GM19025 (cell line): ENCODE measurements at regions not wholly inside any gene's neighbourhood (a gene's known extent, or its start where the extent isn't known, plus 50 kb on each side); places are given as distances from the start of the nearest gene placed in this dataset.
"Not testable (repeated sequence)": the region's sequence is repeated elsewhere in the genome, so short reads cannot be mapped to it uniquely, and the experiment has no call there.

Source experiments
- ATAC-seq: cut with Tn5 transposase; IDR thresholded peaks from one replicate; pipeline ENCODE4 v1.9.1; 2021; ENCODE audit warnings: mild to moderate bottlenecking, low read depth, moderate library complexity; ENCODE audit not compliant: unreplicated experiment

DNA sequence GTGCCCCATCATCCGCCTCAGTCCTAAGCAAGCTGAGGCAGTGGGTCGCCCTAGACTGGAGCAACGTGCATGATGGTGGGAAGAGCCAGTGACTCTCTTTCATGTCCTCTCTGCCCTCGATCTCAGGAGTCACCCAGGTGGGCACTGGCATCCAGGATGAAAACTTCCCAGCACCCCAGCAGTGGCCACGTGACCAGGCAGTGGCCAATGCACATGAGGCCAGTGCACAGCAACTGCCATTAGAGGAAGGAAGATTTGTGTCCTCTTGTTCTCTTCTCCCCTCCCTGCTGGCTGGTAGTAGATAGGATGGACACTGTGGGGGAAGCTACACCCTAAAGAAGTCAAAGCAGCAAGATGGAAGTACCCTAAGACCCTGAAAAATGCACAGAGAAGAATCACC is 334.1 kb upstream of the SULF2 start:
- ATAC-seq, result not testable (repeated sequence)

DNA sequence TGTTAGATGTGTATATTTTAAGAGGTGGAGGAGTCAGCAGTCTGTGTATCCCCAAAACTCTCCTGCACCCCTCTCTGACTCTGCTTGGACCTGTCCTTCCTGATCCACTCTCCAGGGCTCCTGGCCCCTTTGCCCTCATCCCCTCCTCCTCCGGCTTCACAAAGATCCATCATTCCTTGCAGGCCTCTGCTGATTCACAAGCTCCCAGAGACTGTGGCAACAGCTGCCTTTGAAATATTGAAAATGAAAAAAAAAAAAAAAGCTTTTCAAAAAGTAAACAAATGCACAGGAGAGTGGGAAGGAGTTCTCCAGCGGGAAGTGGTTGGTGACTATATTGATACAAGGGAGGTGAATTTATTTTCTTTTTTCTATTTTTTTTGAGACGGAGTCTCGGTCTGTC is 330.2 kb upstream of the SULF2 start:
- ATAC-seq, result no peak

DNA sequence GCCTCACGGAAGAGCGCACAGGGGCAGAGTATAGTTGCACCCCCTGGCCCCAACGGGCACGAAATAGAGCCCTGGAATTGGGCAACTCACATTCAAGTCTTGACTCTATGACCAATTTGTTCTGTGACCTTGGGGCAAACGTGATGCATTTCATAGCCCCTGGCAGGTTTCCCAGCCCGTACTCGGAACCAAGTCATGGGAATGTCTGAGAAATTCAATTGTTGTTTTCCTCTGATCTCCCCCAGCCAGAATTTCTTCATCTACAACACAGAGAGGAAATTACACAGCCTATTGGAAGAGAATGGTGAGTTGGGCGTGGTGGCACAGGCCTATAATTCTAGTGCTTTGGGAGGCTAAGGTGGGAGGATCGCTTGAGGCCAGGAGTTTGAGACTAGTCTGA is 322.3 kb upstream of the SULF2 start:
- ATAC-seq, result no peak

DNA sequence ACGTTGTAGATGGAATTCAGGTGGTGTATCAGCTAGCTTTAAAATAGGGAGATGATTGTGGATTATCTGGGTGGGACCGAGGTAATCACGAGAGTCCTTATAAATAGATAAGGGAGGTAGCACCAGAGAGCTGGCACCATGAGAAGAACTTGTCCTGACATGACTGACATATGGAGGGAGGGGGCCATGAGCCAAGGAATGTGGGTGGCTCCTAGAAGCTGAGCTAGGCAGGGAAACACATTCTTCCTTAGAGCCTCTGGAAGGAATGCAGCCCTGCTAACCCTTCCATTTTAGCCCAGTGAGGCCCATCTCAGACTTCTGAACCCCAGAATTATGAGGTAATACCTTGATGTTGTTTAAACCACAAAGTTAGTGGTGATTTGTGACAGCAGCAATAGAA is 321.1 kb upstream of the SULF2 start:
- ATAC-seq, result no peak

DNA sequence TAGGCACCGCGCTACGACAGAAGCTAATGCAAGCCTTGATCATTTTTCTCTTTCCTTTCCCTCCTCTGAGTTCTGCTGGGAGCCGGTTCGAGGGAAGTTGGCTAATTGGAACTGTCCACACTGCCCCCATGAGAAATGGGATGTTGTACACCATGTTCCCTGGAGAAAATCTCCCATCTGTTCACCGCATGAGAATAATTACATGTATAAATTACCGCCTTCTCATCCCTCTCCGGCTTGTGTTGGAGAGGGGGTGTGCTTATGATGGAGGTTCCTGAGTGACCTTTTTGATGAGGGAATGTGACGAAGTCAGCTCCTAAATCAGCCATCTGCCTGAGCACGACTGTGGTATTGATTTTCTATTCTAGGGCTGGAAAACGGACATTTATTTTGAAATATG is 320.2 kb upstream of the SULF2 start:
- ATAC-seq, result no peak

DNA sequence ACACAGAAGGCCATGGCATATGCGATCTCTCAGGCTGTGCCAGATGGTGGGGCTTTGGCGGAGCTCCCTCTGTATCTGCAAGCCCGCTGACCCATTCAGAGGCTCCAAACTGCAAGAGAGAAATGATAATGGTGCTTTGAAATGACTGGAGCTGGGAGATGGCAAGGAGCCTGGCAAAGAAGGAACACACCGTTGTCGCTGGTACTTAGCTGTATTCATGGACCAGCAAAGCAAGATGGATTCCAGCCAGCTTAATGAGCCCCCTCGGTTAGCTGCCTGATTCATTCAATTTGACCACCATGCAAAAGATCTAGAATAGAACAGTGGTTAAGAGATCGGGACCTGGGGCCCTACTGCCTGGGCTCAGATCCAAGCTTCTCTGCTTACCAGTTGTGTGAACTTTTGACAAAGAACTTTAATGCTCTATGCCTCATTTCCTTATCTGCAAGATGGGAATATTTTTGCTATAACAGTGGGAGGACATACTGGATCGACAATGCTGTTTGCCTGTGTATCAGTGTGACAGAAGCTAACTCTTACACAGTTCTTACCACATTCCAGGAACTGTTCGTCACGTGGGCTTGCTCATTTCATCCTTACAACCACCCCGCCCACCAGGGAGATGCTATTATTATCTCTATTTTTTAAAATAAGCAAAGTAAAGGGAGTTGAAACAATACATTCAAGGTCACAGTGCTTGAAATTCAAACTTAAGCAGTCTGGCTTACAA is 317.8 kb upstream of the SULF2 start:
- ATAC-seq, result no peak

DNA sequence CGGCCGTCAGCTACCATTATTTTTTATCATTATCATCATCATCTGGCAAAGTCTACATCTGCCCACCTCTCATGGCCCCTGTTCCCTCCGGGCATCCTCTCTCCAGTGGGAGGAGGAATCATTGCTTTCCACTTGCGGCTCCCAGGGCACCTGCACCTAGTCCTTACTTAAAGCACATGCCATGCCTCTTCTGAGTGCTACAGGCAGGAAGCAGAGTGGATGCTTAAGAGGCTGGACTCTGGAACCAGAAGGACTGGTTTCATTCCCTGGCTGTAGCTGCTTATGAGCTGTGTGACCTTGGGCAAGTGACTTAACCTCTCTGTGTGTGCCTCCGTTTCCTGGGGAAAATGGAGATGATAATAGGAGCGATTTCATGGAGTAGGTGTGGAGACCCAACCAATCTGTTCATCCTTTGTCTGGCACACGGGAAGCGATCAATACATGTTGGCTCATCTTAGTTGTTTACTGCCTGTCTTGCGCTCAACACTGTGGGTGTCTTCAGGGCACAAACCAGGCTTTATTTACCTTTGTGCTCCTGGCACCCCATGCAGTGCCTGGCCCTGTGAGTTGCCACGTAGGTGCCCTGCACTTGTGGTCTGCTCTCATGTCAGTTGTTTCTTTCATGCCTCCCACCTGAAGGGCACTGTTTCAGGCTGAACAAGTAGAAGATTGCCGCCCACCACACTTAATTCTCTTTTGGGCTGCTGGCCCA is 317.0 kb upstream of the SULF2 start:
- ATAC-seq, result no peak

DNA sequence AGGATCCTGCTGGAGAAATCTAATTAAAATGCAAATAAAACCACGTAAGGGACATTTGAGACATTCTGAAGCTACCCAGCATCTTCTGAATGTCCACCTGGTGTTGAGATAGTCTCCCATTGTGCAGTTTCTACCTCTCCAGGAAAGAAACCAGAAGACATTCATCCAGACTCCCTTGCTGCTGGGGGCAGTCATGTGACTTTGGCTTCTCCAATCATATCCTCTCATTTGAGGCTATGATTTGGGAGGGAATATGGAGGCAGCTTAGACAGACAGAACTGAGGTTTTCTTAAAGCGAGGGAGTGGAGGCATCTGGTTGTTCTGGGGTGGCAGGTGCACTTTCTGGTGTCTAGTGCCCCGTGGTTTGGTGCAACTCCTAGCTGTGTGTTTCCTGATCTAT is 315.2 kb upstream of the SULF2 start:
- no peak for ATAC-seq

DNA sequence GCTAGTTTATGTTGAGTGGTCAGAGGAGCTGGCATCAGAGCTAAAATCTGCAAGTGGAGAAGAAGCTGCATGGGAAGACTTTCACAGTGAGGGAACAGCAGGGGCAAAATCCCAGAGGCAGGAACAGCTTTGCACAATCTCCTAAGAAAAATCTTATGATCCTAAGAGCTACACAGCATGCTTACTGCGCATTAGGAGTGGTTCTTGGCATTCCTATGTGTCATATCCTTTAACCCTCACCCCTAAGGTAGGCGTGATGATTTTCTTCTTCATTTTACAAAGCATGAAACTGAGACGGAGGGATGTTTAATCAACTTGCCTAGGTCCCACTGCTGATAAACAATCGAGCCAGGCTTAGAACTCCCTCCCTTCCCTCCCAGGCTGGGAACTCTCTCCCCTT is 313.6 kb upstream of the SULF2 start:
- no peak for ATAC-seq

DNA sequence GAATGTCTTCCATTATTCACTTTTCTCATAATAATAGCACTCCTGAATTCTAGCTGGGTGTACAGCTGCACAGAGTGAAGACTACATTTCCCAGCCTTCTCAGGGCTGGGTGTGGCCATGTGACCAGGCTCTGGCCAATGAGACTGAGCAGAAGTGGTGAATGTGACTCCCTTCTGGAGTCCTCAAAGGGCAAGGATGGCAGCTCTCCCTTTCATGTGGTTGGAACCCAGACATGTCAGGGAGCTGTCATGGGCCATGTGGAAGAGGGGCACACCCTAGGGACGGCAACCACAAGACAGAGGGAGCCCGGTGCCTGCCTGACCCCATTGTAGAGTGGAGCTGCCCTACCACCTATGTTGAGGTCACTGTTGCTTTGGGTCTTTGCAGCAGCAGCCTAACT is 312.8 kb upstream of the SULF2 start:
- no peak for ATAC-seq

DNA sequence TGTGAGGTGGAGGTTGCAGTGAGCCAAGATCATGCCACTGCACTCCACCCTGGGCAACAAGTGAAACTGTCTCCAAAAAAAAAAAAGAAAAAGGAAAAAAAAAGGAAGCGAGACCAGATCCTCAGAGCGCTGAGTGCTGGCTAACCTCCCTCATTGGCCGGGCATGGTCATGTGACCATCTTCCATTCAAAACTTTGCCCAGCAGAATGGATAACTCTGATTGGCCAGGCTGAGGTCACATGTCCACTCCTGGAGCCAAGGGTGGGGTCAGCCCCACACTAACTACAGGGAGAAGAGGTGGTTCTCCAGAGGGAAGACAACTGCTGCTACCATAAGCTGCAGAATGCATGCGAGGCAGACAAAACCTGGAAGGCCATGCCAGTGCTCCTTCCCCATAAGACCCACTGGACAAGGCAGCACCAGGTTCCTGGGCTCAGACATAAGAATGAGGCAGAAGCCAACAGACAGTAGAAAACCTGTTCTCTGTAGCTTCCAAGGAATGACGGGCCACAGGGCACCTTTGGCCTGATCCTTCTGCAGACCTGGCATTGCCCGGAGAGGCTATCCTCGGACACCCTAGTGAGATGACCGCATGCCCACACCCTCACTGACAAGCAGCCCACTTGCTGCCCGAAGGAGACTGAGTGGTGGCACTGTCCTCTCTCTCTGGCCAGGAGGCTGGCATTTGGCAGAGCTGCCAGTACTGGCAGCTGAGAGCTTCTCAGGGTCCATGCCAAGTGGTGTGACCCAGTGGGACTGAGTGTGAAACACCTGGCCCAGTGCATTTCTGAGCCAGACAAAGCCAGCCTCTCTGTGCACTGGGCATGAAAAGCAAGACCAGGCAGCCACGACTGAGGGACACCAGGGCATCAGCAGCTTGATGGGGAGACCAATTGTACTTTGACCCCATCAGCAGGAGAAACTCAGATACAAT is 311.9 kb upstream of the SULF2 start:
- no peak for ATAC-seq

DNA sequence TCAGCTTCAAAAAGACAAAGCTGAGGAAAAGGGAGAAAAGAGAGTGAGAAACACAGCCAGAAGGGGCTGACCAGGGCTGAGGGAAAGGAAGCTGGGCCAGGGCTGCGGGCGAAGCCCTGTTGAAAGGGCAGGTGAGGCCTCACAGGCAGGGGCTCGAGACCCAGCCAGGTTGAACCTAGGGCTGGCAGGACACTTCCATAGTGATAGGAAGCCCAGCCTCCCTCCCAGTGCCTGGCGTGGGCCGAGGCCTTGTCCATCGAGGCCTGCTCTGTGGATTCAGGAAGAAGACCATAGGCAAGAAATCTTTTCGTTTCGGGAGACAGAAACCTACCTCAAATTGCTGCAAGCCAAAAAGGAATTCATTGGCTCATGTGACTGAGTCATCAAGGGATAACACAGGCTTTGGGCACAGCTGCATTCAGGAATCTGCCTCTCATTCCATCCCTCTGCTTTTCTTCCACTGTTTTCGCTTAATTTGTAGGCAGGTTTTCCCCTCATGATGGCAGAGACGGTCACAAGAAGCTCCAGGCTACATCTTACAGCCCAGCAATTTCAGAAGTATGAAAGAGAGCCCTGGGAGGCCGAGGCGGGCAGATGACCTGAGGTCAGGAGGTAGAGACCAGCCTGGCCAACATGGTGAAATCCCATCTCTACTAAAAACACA is 311.1 kb upstream of the SULF2 start:
- ATAC-seq, result no peak

DNA sequence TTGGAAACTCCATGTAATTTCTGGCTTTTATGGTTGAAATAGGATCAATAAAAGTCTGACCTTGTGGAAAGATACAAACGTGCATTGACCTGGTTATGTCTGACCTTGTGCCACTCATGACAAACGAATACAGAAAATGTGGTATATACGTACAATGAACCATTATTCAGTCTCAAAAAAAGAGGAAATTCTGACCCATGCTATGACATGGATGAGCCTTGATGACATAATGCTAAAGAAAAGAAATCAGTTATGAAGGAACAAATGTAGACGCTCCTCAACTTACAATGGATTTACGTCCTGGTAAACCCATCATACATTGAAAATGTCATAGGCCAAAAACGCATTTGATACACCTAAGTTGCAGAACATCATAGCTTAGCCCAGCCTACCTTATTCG is 309.7 kb upstream of the SULF2 start:
- no peak for ATAC-seq

DNA sequence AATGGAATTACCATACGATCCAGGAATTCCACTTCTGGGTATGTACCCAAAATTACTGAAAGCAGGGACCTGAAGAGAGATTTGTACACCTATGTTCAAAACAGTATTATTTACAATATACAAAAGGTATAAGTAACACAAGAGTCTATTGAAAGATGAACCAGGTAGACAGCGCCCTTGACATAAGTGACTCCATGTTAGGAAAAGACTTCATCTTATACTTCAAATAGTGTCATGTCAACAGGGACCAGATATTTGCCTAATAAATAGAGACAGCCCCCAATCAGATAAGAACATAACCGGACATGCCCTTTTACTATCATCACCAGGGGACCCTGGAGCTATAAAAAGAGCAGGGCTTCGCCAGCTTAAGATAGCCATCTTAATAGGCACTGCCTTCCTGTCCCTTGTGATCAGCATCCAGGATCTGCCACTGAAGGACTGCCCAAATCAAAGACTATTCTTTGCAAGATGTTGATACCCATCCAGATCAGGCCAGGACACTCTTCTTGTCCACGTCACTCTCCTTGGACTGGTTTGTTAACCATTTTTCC is 309.0 kb upstream of the SULF2 start:
- ATAC-seq, result no peak

DNA sequence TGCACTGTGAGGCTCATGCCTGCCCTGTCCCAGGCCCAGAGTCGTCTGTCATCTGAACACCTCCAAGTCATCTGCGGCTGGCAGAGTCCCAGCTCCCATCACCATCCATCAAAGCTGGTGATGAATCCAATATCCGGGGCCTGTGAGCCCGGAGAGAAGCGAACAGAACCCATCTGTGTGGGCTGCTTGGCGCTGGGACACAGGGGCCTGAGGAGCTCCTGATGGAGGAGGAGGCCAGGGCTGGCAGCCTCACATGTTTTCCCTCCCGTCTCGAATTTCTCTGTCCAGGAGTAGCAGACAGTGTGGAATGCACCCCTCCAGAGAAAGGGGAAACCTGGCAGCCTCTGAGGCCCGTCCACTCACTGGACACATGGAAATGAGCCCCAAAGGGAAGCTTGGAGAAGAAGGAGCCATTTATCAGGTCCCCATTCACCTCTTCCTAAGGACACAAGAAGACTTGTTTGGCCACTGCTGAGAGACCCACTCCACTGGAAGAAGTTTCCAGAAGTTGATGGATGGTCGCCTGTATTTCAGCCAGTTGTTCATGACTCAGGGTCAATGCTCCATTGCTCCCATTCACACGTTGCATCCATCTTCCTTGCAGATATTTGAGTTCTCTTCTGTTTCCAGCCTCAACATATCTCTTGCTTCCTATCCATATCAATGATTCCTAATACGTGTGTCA is 307.5 kb upstream of the SULF2 start:
- ATAC-seq, result no peak

DNA sequence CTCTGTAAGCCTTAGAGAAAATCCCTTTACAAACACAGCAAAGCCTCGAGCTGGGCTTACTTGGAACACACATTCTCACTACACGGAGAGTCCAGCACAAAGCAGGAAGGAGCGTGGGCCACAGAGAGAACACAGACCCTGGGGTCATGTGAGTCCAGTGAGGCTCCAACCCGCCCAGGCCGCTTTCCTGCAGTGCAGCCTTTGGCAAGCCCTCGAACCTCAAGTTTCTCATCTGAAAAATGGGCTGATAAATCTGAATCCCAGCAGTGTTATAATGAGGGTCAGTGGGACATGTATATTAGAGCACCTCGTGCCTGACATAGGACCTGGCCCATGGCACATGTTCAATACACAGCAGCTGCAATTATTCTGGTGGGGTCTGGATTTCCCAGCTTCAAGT is 305.5 kb upstream of the SULF2 start:
- no peak for ATAC-seq

DNA sequence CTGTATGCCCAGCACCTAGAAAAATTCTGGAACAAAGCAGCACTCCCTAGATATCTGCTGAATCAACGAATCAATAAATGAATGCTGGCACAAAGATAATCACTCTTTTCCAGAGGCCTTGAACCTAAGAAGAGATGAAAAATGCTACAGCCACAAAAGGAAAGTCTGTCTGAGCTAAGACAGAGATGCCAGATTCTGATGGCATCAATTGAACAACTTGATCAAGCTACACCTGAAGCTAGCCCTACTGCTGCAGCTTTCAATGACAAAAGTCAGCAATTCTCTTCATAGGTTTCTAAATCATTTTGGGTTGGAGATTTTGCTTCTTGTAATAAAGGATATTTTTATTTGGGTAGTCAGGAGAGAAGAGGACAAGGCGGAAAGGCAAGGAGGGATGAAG is 305.0 kb upstream of the SULF2 start:
- ATAC-seq, result no peak

DNA sequence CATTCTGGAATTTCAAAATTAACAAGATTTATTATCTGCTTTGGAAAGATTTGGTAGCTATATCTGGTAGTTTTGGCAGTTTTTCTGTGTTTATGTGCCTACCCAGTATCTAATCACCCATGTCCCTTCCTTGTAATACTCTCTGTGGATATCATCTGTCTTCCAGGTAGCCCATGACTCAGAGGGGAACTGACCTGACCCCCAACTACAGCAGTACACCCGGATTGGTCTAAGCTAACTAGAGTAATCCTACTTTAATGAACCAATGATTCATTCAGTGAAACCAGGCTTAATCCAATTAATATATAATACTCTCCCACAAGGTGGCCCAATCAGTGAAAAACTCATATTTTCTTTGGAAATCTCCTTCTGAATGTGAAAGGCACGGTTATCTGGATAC is 295.3 kb upstream of the SULF2 start:
- no peak for ATAC-seq

DNA sequence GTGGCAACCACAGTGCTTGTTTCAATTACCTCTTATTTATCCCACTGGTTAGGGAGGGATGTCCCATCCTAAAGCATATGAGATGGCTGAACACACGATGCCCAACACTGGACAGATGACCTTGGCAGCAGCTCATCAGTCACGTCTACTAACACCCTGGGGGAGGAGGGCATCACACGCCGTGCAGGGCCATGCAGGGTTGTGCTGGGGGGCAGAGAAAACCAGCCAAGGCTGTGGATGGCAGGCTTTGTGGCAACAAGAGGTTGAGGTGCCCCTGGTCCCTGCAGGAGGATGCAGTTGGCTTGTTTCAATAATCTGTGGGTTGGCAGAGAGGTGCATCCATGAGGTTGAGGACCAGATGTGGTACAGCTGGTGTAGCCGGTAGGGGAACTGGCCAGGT is 293.7 kb upstream of the SULF2 start:
- ATAC-seq, result no peak

DNA sequence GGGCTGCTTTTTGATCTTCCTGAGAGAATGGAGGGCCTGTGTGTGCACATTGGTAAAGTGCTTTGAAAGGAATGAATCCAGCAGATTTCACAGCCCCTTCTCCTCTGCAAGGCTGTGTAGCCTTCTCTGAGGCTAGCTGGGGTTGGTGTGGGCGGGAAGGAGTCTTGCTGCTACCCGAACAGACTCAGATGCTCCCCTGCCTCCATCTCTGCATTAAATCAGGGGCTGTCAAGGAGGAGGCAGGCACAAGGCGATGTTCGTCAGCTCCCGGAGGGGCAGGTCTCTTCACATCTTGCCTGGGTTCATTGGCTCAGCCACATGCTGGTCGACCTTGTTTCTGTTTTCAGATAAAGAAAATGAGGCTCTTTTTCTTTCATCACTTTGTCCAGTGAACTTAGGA is 291.5 kb upstream of the SULF2 start:
- ATAC-seq, result no peak
